GM13977 (cell line): ENCODE measurements at regions not wholly inside any gene's neighbourhood (a gene's known extent, or its start where the extent isn't known, plus 50 kb on each side); places are given as distances from the start of the nearest gene placed in this dataset.

Experiments
- DNase-seq: peaks from one replicate; pipeline ENCODE4 v3.0.0; 2012; ENCODE audit warnings: low spot score
- CTCF ChIP-seq: IDR thresholded peaks from 2 replicates; pipeline ENCODE4 v1.5.1; 2012; ENCODE audit warnings: mild to moderate bottlenecking, control low read depth; ENCODE audit not compliant: insufficient read depth; ENCODE audit errors: extremely low read depth, missing control alignments
- in situ Hi-C: fragments of 300-500 bp; cut with MboI; formaldehyde crosslinking; loops from one replicate; pipeline ENCODE4 v1.12.0; 2022; ENCODE audit warnings: low sequenced_read_pairs, low pct_unique_long_range_greater_than_20kb, mixed read lengths, inconsistent platforms; ENCODE audit not compliant: unreplicated experiment

- DNase-seq: no peak
- in situ Hi-C loops: no loop called here
These were observed 615.4 kb downstream of the MAFB start for GRCh38 chr20:40073535-40074111.

GRCh38 chr20:40072907-40073306 lies 616.1 kb downstream of the MAFB start:
- TF ChIP-seq CTCF: no peak
- no peak for DNase-seq
- in situ Hi-C loops: no loop called here

More at GRCh38 chr20:40073535-40074111, 615.4 kb downstream of the MAFB start:
- TF ChIP-seq CTCF: no peak

- TF ChIP-seq CTCF: no peak
- in situ Hi-C loops: no loop called here
- no peak for DNase-seq
These were observed 632.9 kb downstream of the MAFB start for GRCh38 chr20:40056171-40056570.

- in situ Hi-C loops: no loop called here
- DNase-seq: no peak
- TF ChIP-seq CTCF: no peak
These were observed 633.3 kb downstream of the MAFB start for GRCh38 chr20:40055711-40056110.

GRCh38 chr20:40054311-40054710 lies 634.7 kb downstream of the MAFB start:
- TF ChIP-seq CTCF: no peak
- in situ Hi-C loops: no loop called here
- DNase-seq: no peak

- in situ Hi-C loops: no loop called here
- DNase-seq: no peak
- TF ChIP-seq CTCF: no peak
These were observed 638.4 kb downstream of the MAFB start for GRCh38 chr20:40050596-40050995.

- in situ Hi-C loops: no loop called here
- DNase-seq: no peak
- TF ChIP-seq CTCF: no peak
These were observed 639.2 kb downstream of the MAFB start for GRCh38 chr20:40049854-40050253.
